ENCODE measurements at regions not wholly inside any gene's neighbourhood (a gene's known extent, or its start where the extent isn't known, plus 50 kb on each side); places are given as distances from the start of the nearest gene placed in this dataset.

GRCh38 chr14:46444666-46445065 lies 206.9 kb downstream of the RPL10L start:
- no peak for ATAC-seq
- Histone ChIP-seq H3K4me1 (no peaks in the 10 kb centered on the region), H3K9me3 (no peaks in the 10 kb centered on the region), H3K4me3 (no peak overlapping the region), H3K4me2 (no peak overlapping the region), H3K27ac (no peak overlapping the region)
- 22% methylated on average over 5 of the region's 5 CpGs for WGBS (ENCODE audit: missing lambda C conversion rate)
- ChIA-PET CTCF (no interaction called here), POLR2A (no interaction called here)
- TF ChIP-seq RCOR1 (IDR thresholded peaks at IDR 0.05; ENCODE audit: low read depth, low read length) (no peak), FOXS1 (CRISPR knock-in tag; IDR thresholded peaks at IDR 0.05) (no peak), E2F6 (IDR thresholded peaks at IDR 0.05; ENCODE audit: borderline replicate concordance, low read depth) (no peak), HOXB13 (CRISPR knock-in tag; IDR thresholded peaks at IDR 0.05; ENCODE audit: low read depth) (no peak), PBX3 (IDR thresholded peaks at IDR 0.05) (no peak), BHLHE40 (IDR thresholded peaks at IDR 0.05; ENCODE audit: low read depth, low read length) (no peak), HOXB5 (CRISPR knock-in tag; IDR thresholded peaks at IDR 0.05) (no peak), CHD2 (IDR thresholded peaks at IDR 0.05; ENCODE audit: low read length, partially characterized antibody) (no peak), FOSL2 (IDR thresholded peaks at IDR 0.05) (no peak), FOSL2 (CRISPR knock-in tag; IDR thresholded peaks at IDR 0.05) (no peak), MAZ (IDR thresholded peaks at IDR 0.05; ENCODE audit: borderline replicate concordance, low read depth, low read length) (no peak), NPAS2 (CRISPR knock-in tag; IDR thresholded peaks at IDR 0.05; ENCODE audit: borderline replicate concordance) (no peak), NFE2L2 (conservative IDR thresholded peaks at IDR 0.05; ENCODE audit: low read length) (no peak), CBX2 (IDR thresholded peaks at IDR 0.05; ENCODE audit: borderline replicate concordance, low read depth) (no peak), PHF8 (IDR thresholded peaks at IDR 0.05; ENCODE audit: borderline replicate concordance, low read depth) (no peak), CBX8 (IDR thresholded peaks at IDR 0.05) (no peak)
- no peak for DNase-seq (ENCODE audit: low read depth in 1 of 2, low spot score in 1 of 2)
- FAIRE-seq: no peak

GRCh38 chr14:46433381-46433780 lies 218.2 kb downstream of the RPL10L start:
- Histone ChIP-seq H3K4me2 (no peak overlapping the region), H3K4me1 (no peaks in the 10 kb centered on the region), H3K9me3 (no peaks in the 10 kb centered on the region; the same call in 2 of the 3 replicates), H3K27ac (no peak overlapping the region), H3K4me3 (no peak overlapping the region)
- DNase-seq (ENCODE audit: low read depth in 1 of 2, low spot score in 1 of 2) (no peak), ATAC-seq (no peak), FAIRE-seq (no peak)
- WGBS (ENCODE audit: missing lambda C conversion rate): 29% methylated on average over 3 of the region's 3 CpGs
- ChIA-PET CTCF (no interaction called here), POLR2A (no interaction called here)
- TF ChIP-seq EHF (CRISPR knock-in tag; IDR thresholded peaks at IDR 0.05) (no peak), HOXA7 (CRISPR knock-in tag; IDR thresholded peaks at IDR 0.05) (no peak), NPAS2 (CRISPR knock-in tag; IDR thresholded peaks at IDR 0.05; ENCODE audit: borderline replicate concordance) (no peak), CBX8 (IDR thresholded peaks at IDR 0.05) (no peak)

GRCh38 chr14:46432516-46432915 lies 219.1 kb downstream of the RPL10L start:
- TF ChIP-seq NR3C1 (IDR thresholded peaks at IDR 0.05) (no peak), RNF2 (IDR thresholded peaks at IDR 0.05; ENCODE audit: borderline replicate concordance, low read depth) (no peak), ZFP36 (IDR thresholded peaks at IDR 0.05; ENCODE audit: borderline replicate concordance, partially characterized antibody) (no peak), MAX (IDR thresholded peaks at IDR 0.05) (no peak), JUNB (IDR thresholded peaks at IDR 0.05) (no peak), PHF8 (IDR thresholded peaks at IDR 0.05; ENCODE audit: borderline replicate concordance, low read depth) (no peak), HMGXB4 (CRISPR knock-in tag; IDR thresholded peaks at IDR 0.05; ENCODE audit: borderline replicate concordance) (no peak), EP300 (IDR thresholded peaks at IDR 0.05) (no peak), EHMT2 (IDR thresholded peaks at IDR 0.05; ENCODE audit: low read depth) (no peak), ZNF302 (CRISPR knock-in tag; IDR thresholded peaks at IDR 0.05) (no peak), ELK1 (IDR thresholded peaks at IDR 0.05; ENCODE audit: low read depth, low read length) (no peak)
- Histone ChIP-seq H3K4me1 (no peaks in the 10 kb centered on the region), H3K27ac (no peak overlapping the region), H3K9me3 (no peaks in the 10 kb centered on the region; the same call in 2 of the 3 replicates), H3K4me3 (no peak overlapping the region), H3K4me2 (no peak overlapping the region)
- DNase-seq (ENCODE audit: low read depth in 1 of 2, low spot score in 1 of 2) (no peak), FAIRE-seq (no peak), ATAC-seq (no peak)
- CTCF ChIA-PET: no interaction called here
- POLR2A ChIA-PET: no interaction called here
- 0% methylated on average over 2 of the region's 2 CpGs for WGBS (ENCODE audit: missing lambda C conversion rate)

Data from A549 (cell line).